Skeletal muscle satellite cell (primary cell): ENCODE measurements at regions not wholly inside any gene's neighbourhood (a gene's known extent, or its start where the extent isn't known, plus 50 kb on each side); places are given as distances from the start of the nearest gene placed in this dataset.

ENCODE experiments used
- H3K27me3 ChIP-seq: 2 replicates; pipeline ENCODE4 v1.7.0; 2013; ENCODE audit warnings: low read length; ENCODE audit not compliant: control insufficient read depth, insufficient read depth
- H3K36me3 ChIP-seq: 2 replicates; pipeline ENCODE4 v1.7.0; 2013; ENCODE audit warnings: mild to moderate bottlenecking, control low read depth, low read length; ENCODE audit not compliant: insufficient read depth
- H3K4me1 ChIP-seq: 2 replicates; pipeline ENCODE4 v1.7.0; 2013; ENCODE audit warnings: low read length; ENCODE audit not compliant: control insufficient read depth, insufficient read depth
- H3K4me2 ChIP-seq: 2 replicates; pipeline ENCODE4 v1.7.0; 2013; ENCODE audit warnings: mild to moderate bottlenecking, low read length
- H3K4me3 ChIP-seq: 2 replicates; pipeline ENCODE4 v1.7.0; 2013; ENCODE audit warnings: low read length
- H3K9ac ChIP-seq: 2 replicates; pipeline ENCODE4 v1.7.0; 2013; ENCODE audit warnings: mild to moderate bottlenecking, low read depth, low read length, moderate library complexity
- H3K9me3 ChIP-seq: replicated peaks from 2 replicates; pipeline ENCODE4 v1.7.0; 2013; ENCODE audit warnings: mild to moderate bottlenecking, control low read depth, low read length

DNA sequence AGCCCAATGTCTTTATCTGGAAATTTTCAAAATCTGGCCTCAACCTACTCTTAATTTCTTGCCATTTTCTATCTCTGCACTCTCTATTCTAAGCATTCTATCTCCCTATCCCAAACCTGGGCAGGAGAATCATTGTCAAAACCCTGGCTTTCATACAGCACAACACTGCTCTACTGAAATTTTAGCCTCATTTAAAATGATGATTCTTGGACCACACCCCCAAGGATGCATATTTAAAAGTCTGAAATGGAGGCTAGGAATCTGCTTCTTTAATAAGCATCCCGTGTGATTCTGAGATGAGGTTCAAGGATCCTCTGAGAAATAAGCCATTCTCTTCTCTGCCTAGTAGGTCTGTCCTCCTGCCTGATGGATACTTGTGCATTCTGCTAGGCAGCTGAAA, 50.8 kb upstream of the EGR2 start:
- H3K36me3 ChIP-seq: no peaks in the 10 kb centered on the region
- no peaks in the 10 kb centered on the region for H3K4me1 ChIP-seq
- no peak overlapping the region for H3K4me3 ChIP-seq

DNA sequence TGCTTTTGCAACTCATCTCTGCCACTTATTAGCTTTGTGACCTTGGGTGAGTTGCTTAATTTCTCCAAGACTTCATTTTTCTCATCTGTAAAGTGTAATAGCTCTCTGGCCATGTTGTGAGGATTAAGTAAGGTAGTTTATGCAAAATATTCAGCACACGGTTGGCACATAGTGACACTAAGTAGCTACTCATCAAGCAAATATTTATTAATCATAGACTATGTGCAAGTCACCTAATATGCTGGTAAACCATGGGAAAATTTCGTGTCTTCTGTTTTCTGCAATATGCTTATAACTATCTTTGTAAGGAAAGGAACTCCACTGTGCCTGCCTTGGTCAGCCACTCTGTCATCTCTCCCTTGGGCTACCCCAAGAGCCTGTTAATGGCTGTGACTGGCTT, 50.3 kb upstream of the EGR2 start:
- H3K9ac ChIP-seq: no peak overlapping the region
- H3K4me1 ChIP-seq: no peaks in the 10 kb centered on the region
- H3K4me3 ChIP-seq: no peak overlapping the region
- no peaks in the 10 kb centered on the region for H3K9me3 ChIP-seq
- H3K4me2 ChIP-seq: no peak overlapping the region
- no peaks in the 10 kb centered on the region for H3K27me3 ChIP-seq
- no peaks in the 10 kb centered on the region for H3K36me3 ChIP-seq

More for the DNA sequence above, 50.8 kb upstream of the EGR2 start:
- no peaks in the 10 kb centered on the region for H3K9me3 ChIP-seq
- no peak overlapping the region for H3K9ac ChIP-seq
- H3K27me3 ChIP-seq: no peaks in the 10 kb centered on the region
- no peak overlapping the region for H3K4me2 ChIP-seq
